ENCODE measurements at regions not wholly inside any gene's neighbourhood (a gene's known extent, or its start where the extent isn't known, plus 50 kb on each side); places are given as distances from the start of the nearest gene placed in this dataset.

DNA sequence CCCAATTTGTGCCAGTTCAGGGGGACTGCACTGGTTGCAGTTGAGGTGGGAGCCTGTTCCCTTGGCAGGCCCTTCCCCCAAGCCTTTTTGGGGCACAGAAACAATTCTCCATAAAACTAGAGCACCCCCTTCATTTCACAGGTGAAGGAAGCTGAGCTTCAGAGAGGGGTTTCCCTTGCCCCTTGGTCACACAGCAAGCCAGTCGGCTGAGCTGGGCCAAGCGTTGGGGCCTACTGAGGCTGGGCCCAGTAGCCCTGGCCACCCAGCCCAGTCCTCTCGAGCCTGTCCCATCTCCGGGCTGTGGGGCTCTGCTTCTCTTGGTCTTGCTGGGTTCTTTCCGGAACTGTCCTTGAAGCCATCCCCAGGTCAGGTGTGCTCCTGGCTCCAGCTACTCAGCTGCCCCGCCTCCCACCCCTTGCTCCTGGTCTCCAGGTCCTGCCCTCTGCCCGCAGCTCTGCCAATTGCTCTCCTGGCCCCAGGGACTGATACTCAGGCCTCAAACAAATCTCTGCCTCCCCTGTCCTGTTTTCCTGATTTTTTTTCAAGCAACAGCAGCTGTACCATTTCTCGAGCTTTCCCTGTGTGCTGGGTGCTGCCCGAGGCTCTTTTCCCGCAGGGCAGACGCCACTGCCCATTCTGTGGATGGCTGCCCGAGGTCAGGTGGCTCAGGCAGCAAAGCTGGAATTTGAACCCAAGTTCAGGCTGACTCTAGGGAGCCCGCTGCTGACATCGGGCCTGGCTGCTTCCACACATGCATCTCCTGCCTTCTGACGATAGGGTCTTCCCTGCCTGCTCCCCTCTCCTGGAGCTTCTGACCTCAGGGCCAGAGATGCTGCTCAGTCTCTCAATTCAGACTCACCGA is 87.4 kb upstream of the NKD1 start:
- POLR2A ChIA-PET, result no interaction called here

DNA sequence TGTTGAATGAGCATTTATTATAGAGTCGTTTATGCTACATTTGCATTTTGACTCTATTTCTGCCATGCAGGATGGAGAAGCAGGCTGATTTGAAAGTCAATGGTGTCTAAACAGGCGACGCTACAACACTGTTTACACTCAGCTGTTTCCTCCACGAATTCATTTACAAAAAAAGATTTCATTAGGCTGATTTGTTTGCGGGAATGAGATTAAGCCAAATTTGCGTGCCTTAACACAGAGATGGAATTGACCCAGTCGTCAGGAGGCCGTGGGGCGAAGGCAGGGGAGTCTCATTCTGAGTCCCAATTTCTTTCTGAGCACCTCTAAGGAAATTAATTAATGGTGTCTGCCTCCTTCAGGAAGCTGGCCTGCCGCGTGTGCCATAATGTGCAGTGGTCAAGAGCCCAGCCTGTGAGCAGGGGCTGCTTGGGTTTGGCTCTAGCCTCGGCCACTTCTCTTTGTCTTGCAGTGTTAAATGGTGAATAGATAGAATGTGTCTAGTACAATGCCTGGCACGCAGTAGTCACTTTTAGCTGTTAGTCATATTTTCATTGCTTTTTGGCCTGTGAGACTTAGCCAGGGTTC is 88.6 kb upstream of the NKD1 start:
- ChIA-PET CTCF (no interaction called here), POLR2A (no interaction called here)
- DNase-seq (ENCODE audit: low read depth, low spot score), result no peak
- H3K4me3 ChIP-seq (ENCODE audit: low read depth, low read length), result no peak overlapping the region
- TF ChIP-seq, protein P1, sequence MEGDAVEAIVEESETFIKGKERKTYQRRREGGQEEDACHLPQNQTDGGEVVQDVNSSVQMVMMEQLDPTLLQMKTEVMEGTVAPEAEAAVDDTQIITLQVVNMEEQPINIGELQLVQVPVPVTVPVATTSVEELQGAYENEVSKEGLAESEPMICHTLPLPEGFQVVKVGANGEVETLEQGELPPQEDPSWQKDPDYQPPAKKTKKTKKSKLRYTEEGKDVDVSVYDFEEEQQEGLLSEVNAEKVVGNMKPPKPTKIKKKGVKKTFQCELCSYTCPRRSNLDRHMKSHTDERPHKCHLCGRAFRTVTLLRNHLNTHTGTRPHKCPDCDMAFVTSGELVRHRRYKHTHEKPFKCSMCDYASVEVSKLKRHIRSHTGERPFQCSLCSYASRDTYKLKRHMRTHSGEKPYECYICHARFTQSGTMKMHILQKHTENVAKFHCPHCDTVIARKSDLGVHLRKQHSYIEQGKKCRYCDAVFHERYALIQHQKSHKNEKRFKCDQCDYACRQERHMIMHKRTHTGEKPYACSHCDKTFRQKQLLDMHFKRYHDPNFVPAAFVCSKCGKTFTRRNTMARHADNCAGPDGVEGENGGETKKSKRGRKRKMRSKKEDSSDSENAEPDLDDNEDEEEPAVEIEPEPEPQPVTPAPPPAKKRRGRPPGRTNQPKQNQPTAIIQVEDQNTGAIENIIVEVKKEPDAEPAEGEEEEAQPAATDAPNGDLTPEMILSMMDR (IDR thresholded peaks at IDR 0.05; ENCODE audit: insufficient read depth, low read length, missing control alignments), result no peak

More for the DNA sequence above, 87.4 kb upstream of the NKD1 start:
- CTCF ChIA-PET, result no interaction called here
- DNase-seq (ENCODE audit: low read depth, low spot score), result no peak
- TF ChIP-seq, protein P1 (IDR thresholded peaks at IDR 0.05; ENCODE audit: insufficient read depth, low read length, missing control alignments), result no peak
- H3K4me3 ChIP-seq (ENCODE audit: low read depth, low read length), result no peak overlapping the region

DNA sequence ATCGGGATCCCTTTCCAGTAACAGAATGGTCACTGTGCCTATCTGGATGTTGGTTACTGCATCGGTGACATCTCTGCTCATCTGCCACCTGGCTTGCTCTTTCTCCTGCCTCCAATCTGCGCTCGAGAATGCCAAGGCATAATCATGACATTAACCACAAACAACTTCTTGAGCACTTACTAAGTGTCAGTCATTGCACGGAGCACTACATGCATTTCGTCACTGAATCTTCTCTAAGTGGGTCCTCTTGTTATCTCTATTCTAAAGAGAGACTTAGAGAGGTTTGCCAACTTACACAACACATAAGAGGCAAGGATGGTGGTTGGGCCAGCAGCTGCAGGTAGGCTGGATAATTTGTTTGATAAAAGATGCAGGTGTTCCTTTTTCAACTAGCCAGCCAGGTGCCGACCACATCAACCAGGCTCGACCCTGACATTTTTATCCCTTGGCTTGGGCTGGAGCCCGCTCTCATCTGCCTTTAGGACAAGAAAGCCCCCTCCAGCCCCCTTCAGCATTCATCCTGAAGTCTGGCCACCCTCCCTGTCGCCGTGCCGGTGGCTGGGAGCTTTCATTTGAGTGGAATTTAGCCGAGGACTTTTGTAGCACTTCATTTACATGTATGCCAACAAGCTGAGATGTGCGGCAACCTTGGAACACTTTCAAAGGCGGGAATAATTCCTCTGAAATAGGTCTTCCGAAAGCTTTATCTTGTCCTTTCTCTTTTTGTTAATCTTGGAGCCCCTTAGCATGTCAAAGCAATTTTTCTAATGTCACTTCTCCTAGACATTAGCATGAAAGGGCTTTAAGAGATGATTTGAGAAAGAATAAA is 89.3 kb upstream of the NKD1 start:
- POLR2A ChIA-PET, result no interaction called here
- H3K4me3 ChIP-seq (ENCODE audit: low read depth, low read length), result no peak overlapping the region
- DNase-seq (ENCODE audit: low read depth, low spot score), result no peak
- CTCF ChIA-PET, result no interaction called here
- TF ChIP-seq, protein P1 (IDR thresholded peaks at IDR 0.05; ENCODE audit: insufficient read depth, low read length, missing control alignments), result no peak

DNA sequence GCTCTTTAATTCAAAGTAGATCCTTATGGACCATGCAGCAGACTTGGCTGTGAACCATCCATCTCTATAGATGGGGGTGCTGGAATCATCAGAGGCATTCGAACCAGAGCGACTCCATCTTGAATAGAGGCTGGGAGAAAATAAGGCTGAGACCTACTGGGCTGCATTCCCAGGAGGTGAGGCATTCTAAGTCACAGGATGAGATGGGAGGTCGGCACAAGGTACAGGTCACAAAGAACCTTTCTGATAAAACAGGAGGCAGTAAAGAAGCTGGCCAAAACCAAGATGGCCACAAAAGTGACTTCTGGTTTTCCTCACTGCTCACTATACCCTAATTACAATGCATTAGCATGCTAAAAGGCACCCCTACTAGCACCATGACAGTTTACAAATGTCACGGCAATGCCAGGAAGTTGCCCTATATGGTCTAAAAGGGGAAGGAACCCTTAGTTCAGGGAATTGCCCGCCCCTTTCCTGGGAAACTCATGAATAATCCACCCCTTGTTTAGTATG is 89.2 kb upstream of the BRD7 start:
- ChIA-PET POLR2A (no interaction called here), CTCF (no interaction called here)
- TF ChIP-seq, protein P1 (IDR thresholded peaks at IDR 0.05; ENCODE audit: insufficient read depth, low read length, missing control alignments), result no peak
- no peak overlapping the region for H3K4me3 ChIP-seq (ENCODE audit: low read depth, low read length)
- no peak for DNase-seq (ENCODE audit: low read depth, low spot score)

DNA sequence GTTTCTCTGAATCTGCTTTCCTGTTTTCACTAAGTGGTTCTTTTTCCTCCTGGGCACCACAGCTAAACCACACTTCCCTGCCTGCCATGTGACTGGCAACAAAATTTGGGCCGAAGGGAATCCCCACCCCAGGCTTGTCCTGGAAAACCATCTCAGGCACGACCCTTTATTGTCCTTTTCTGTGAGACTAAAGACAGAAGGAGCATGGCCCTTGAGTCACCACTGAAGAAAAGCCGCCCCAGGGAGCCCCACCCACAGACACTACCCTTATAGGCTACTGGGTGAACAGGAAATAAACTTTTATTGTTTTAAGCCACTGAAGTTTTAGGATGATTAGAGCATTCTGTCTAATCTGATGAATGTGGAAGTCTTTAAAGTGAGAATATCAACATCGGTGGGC is 88.6 kb upstream of the BRD7 start:
- CTCF ChIA-PET, result no interaction called here
- DNase-seq (ENCODE audit: low read depth, low spot score), result no peak
- TF ChIP-seq, protein P1 (IDR thresholded peaks at IDR 0.05; ENCODE audit: insufficient read depth, low read length, missing control alignments), result no peak
- no peak overlapping the region for H3K4me3 ChIP-seq (ENCODE audit: low read depth, low read length)
- POLR2A ChIA-PET, result no interaction called here
